NCI-H748 (cell line): ENCODE measurements at regions not wholly inside any gene's neighbourhood (a gene's known extent, or its start where the extent isn't known, plus 50 kb on each side); places are given as distances from the start of the nearest gene placed in this dataset.
"Not testable (repeated sequence)": the region's sequence is repeated elsewhere in the genome, so short reads cannot be mapped to it uniquely, and the experiment has no call there.

Experiments
- DNase-seq: peaks from one replicate; lab custom pipeline; 2025; ENCODE audit not compliant: unreplicated experiment; lab: John Stamatoyannopoulos, UW

GRCh38 chr1:190809312-190809711 is 331.6 kb upstream of the BRINP3 start:
- DNase-seq: no peak

GRCh38 chr1:190812996-190813395 is 335.3 kb upstream of the BRINP3 start:
- no peak for DNase-seq

- no peak for DNase-seq
Observed at GRCh38 chr1:190832511-190832910, 354.8 kb upstream of the BRINP3 start.

GRCh38 chr1:190835658-190836057 is 358.0 kb upstream of the BRINP3 start:
- DNase-seq: no peak

GRCh38 chr1:190837200-190837599 is 359.5 kb upstream of the BRINP3 start:
- DNase-seq: not testable (repeated sequence)

GRCh38 chr1:190837888-190838287 is 360.2 kb upstream of the BRINP3 start:
- no peak for DNase-seq

- DNase-seq: no peak
Observed at GRCh38 chr1:190847166-190847565, 369.5 kb upstream of the BRINP3 start.

GRCh38 chr1:190849346-190849745 is 371.7 kb upstream of the BRINP3 start:
- no peak for DNase-seq

- DNase-seq: no peak
Observed at GRCh38 chr1:190852611-190853010, 374.9 kb upstream of the BRINP3 start.

- no peak for DNase-seq
Observed at GRCh38 chr1:190858140-190858539, 380.5 kb upstream of the BRINP3 start.

- no peak for DNase-seq
Observed at GRCh38 chr1:190864013-190864641, 386.5 kb upstream of the BRINP3 start.

- DNase-seq: no peak
Observed at GRCh38 chr1:190880352-190880751, 402.7 kb upstream of the BRINP3 start.

GRCh38 chr1:190881064-190881463 is 403.4 kb upstream of the BRINP3 start:
- DNase-seq: no peak

GRCh38 chr1:190897233-190897632 is 419.6 kb upstream of the BRINP3 start:
- no peak for DNase-seq

- DNase-seq: no peak
Observed at GRCh38 chr1:190904091-190904695, 426.5 kb upstream of the BRINP3 start.

GRCh38 chr1:190906206-190906725 is 428.6 kb upstream of the BRINP3 start:
- DNase-seq: no peak

GRCh38 chr1:190908246-190908645 is 430.6 kb upstream of the BRINP3 start:
- DNase-seq: no peak

GRCh38 chr1:190908691-190909090 is 431.0 kb upstream of the BRINP3 start:
- no peak for DNase-seq

GRCh38 chr1:190935925-190936324 is 458.3 kb upstream of the BRINP3 start:
- DNase-seq: no peak

- no peak for DNase-seq
Observed at GRCh38 chr1:190936337-190936736, 458.7 kb upstream of the BRINP3 start.

- no peak for DNase-seq
Observed at GRCh38 chr1:190940951-190941350, 463.3 kb upstream of the BRINP3 start.

GRCh38 chr1:190942475-190942874 is 464.8 kb upstream of the BRINP3 start:
- no peak for DNase-seq

GRCh38 chr1:190943722-190944121 is 466.1 kb upstream of the BRINP3 start:
- DNase-seq: not testable (repeated sequence)
